CD14-positive monocyte (primary cell): ENCODE measurements at regions not wholly inside any gene's neighbourhood (a gene's known extent, or its start where the extent isn't known, plus 50 kb on each side); places are given as distances from the start of the nearest gene placed in this dataset.

Experiments
- DNase-seq, 3 donors: peaks; one replicate each; pipeline ENCODE4 v3.0.0-alpha.2; 2011 to 2022
- H2AFZ ChIP-seq: 2 replicates; pipeline ENCODE4 v1.6.0; 2012; ENCODE audit warnings: mild to moderate bottlenecking, low read depth, low read length, inconsistent platforms; ENCODE audit not compliant: insufficient read depth, poor library complexity, severe bottlenecking
- H3K27ac ChIP-seq, 2 donors: 1 replicate in 1 of 2; 2 replicates in 1 of 2; pipeline ENCODE4 v1.5.1; 2012 to 2013; ENCODE audit warnings: low read length in 2 of 2, control low read depth in 1 of 2, inconsistent platforms in 1 of 2, low read depth in 1 of 2, mild to moderate bottlenecking in 1 of 2
- H3K27me3 ChIP-seq, 2 donors: one replicate each; pipeline versions ENCODE4 v1.6.0 to v1.6.1; 2011 to 2013; ENCODE audit warnings: low read length in 2 of 2; ENCODE audit not compliant: control insufficient read depth in 2 of 2, insufficient read depth in 2 of 2
- H3K36me3 ChIP-seq, 2 donors: replicated peaks in 1 of 2; 1 replicate in 1 of 2; 2 replicates in 1 of 2; pipeline versions ENCODE4 v1.5.1 to v1.6.1; 2012 to 2013; ENCODE audit warnings: low read length in 2 of 2, control low read depth in 1 of 2, inconsistent platforms in 1 of 2, mild to moderate bottlenecking in 1 of 2; ENCODE audit not compliant: insufficient read depth in 2 of 2, control insufficient read depth in 1 of 2
- H3K4me1 ChIP-seq, 2 donors: 1 replicate in 1 of 2; 2 replicates in 1 of 2; pipeline versions ENCODE4 v1.5.1 to v1.6.1; 2012 to 2013; ENCODE audit warnings: low read length in 2 of 2, control low read depth in 1 of 2, inconsistent platforms in 1 of 2, mild to moderate bottlenecking in 1 of 2, moderate library complexity in 1 of 2; ENCODE audit not compliant: insufficient read depth in 2 of 2, control insufficient read depth in 1 of 2
- H3K4me2 ChIP-seq: replicated peaks from 2 replicates; pipeline ENCODE3; 2012; ENCODE audit warnings: low read length, moderate library complexity, mild to moderate bottlenecking; ENCODE audit not compliant: poor library complexity, severe bottlenecking; ENCODE audit errors: extremely low read depth
- H3K4me3 ChIP-seq, 3 experiments: fragments of 200-600 bp in 1 of 3; sonication (generic) in 1 of 3; replicated peaks in 1 of 3; 1 replicate in 2 of 3; 2 replicates in 1 of 3; pipeline ENCODE4 v1.5.1; 2011 to 2013; ENCODE audit warnings: low read length in 3 of 3, mild to moderate bottlenecking in 3 of 3, control low read depth in 2 of 3, low read depth in 2 of 3, inconsistent platforms in 1 of 3, moderate library complexity in 1 of 3
- H3K79me2 ChIP-seq: 2 replicates; pipeline ENCODE4 v1.6.0; 2012; ENCODE audit warnings: mild to moderate bottlenecking, control low read depth, inconsistent platforms, low read length, moderate library complexity; ENCODE audit not compliant: insufficient read depth
- H3K9ac ChIP-seq: 2 replicates; pipeline ENCODE4 v1.6.0; 2017; ENCODE audit warnings: low read length, mild to moderate bottlenecking; ENCODE audit not compliant: insufficient read depth, poor library complexity, severe bottlenecking
- H3K9me3 ChIP-seq, 2 donors: replicated peaks in 1 of 2; 1 replicate in 1 of 2; 2 replicates in 1 of 2; pipeline versions ENCODE4 v1.5.1 to v1.6.1; 2012 to 2013; ENCODE audit warnings: low read length in 2 of 2, control low read depth in 1 of 2; ENCODE audit not compliant: control insufficient read depth in 1 of 2, insufficient read depth in 1 of 2
- H4K20me1 ChIP-seq: 2 replicates; pipeline ENCODE4 v1.6.0; 2012; ENCODE audit warnings: mild to moderate bottlenecking, low read length, control low read depth, moderate library complexity; ENCODE audit not compliant: insufficient read depth
- H3K27ac Mint-ChIP-seq, 7 donors: one replicate each; pipeline ENCODE4 v1.8.0; 2020; ENCODE audit warnings: mild to moderate bottlenecking in 7 of 7, mixed read lengths in 7 of 7, moderate library complexity in 6 of 7, inconsistent platforms in 2 of 7
- H3K27me3 Mint-ChIP-seq, 3 donors: one replicate each; pipeline ENCODE4 v1.8.0; 2021 to 2022; ENCODE audit warnings: low read depth in 3 of 3, mild to moderate bottlenecking in 3 of 3, mixed read lengths in 3 of 3, moderate library complexity in 3 of 3, inconsistent platforms in 1 of 3
- H3K36me3 Mint-ChIP-seq, 2 donors: one replicate each; pipeline ENCODE4 v1.8.0; 2020; ENCODE audit warnings: mixed read lengths in 2 of 2, inconsistent platforms in 1 of 2, mild to moderate bottlenecking in 1 of 2
- H3K4me1 Mint-ChIP-seq: one replicate; pipeline ENCODE4 v1.8.0; 2020; ENCODE audit warnings: mild to moderate bottlenecking, mixed read lengths
- H3K4me3 Mint-ChIP-seq, 2 donors: one replicate each; pipeline ENCODE4 v1.8.0; 2020; ENCODE audit warnings: mild to moderate bottlenecking in 2 of 2, mixed read lengths in 2 of 2, moderate library complexity in 1 of 2
- H3K9me3 Mint-ChIP-seq, 7 donors: one replicate each; pipeline ENCODE4 v1.8.0; 2020 to 2022; ENCODE audit warnings: mixed read lengths in 7 of 7, mild to moderate bottlenecking in 6 of 7, moderate library complexity in 6 of 7, inconsistent platforms in 2 of 7
- WGBS: methylation state at CpG from one replicate; pipeline ENCODE4 v1.1.5; 2013; ENCODE audit warnings: missing lambda C conversion rate; ENCODE audit not compliant: insufficient coverage; 5-methylcytosine and 5-hydroxymethylcytosine counted together
- intact Hi-C, 2 donors: fragments of 100-400 bp; cut with micrococcal nuclease; formaldehyde crosslinking; loops; one replicate each; pipeline versions ENCODE4 v1.15.0 to v1.15.1; 2023
- TF ChIP-seq, protein P1 (sequence below): fragments of 200-600 bp; IDR thresholded peaks from one replicate; pipeline ENCODE4 v1.8.0; 2022; ENCODE audit warnings: antibody characterized with exemption, mild to moderate bottlenecking

DNA sequence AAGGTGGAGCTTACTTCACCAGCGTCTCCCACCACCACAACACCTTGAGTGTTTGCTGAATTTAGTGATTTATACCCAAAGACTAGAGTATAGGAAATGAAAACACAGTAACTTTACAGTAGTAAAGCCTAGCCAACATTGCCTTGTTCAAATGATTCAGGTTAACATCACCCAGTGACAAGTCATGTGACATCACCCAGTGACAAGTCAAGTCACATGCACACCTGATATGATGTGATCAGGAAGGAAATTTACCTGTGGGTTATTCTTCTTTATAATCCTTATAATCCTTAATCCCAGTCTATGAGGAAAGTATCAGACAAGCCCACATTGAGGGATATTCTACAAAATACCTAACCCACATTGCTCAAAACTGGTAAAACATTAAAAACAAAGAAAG is 545.6 kb upstream of the MEF2C start:
- TF ChIP-seq, protein P1, sequence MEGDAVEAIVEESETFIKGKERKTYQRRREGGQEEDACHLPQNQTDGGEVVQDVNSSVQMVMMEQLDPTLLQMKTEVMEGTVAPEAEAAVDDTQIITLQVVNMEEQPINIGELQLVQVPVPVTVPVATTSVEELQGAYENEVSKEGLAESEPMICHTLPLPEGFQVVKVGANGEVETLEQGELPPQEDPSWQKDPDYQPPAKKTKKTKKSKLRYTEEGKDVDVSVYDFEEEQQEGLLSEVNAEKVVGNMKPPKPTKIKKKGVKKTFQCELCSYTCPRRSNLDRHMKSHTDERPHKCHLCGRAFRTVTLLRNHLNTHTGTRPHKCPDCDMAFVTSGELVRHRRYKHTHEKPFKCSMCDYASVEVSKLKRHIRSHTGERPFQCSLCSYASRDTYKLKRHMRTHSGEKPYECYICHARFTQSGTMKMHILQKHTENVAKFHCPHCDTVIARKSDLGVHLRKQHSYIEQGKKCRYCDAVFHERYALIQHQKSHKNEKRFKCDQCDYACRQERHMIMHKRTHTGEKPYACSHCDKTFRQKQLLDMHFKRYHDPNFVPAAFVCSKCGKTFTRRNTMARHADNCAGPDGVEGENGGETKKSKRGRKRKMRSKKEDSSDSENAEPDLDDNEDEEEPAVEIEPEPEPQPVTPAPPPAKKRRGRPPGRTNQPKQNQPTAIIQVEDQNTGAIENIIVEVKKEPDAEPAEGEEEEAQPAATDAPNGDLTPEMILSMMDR: no peak
- WGBS: no CpG with 5 or more reads among the region's 1 CpG
- Histone ChIP-seq H4K20me1 (no peaks in the 10 kb centered on the region), H3K9ac (no peak overlapping the region), H3K9me3 (peaks cover 0 to 7% of the 10 kb centered on the region in 2 donors), H2AFZ (no peak overlapping the region), H3K4me2 (no peak overlapping the region), H3K79me2 (no peaks in the 10 kb centered on the region), H3K27ac (no peak overlapping the region), H3K4me1 (no peaks in the 10 kb centered on the region), H3K36me3 (no peaks in the 10 kb centered on the region), H3K4me3 (no peak overlapping the region), H3K27me3 (no peaks in the 10 kb centered on the region)
- Mint-ChIP-seq H3K9me3 (peaks cover 0 to 6% (median 4%) of the 10 kb centered on the region in 7 donors), H3K27me3 (no peaks in the 10 kb centered on the region), H3K27ac (no peak overlapping the region), H3K4me3 (no peak overlapping the region), H3K36me3 (peaks cover 0 to 2% of the 10 kb centered on the region in 2 donors), H3K4me1 (no peaks in the 10 kb centered on the region)
- DNase-seq: no peak
- intact Hi-C loops: no loop called here

DNA sequence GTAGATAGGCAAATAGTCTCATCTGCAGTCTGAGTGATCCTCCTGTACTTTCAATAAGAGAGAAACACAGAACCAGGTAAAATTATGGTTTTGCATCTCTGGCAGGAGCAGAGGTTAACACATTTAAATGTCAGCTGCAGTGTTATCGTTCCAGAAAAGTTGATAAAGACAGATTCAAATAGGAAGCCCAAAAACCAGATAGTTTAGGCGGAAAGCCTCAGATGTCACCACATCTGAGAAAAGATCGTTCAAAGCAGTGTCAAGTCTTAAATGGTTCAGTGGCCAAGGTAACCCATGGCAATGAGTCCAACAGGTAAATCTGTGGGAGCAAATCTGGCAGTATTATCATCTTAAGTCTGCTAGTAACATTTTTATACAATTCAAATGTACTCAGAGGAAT is 542.1 kb upstream of the MEF2C start:
- 100% methylated on average over 2 of the region's 3 CpGs for WGBS
- Mint-ChIP-seq H3K36me3 (peaks cover 0 to 4% of the 10 kb centered on the region in 2 donors), H3K27me3 (no peaks in the 10 kb centered on the region), H3K4me1 (peaks cover 13% of the 10 kb centered on the region), H3K4me3 (no peak overlapping the region), H3K27ac (no peak overlapping the region), H3K9me3 (peaks cover 2 to 11% (median 7%) of the 10 kb centered on the region in 7 donors)
- H3K36me3 ChIP-seq: no peaks in the 10 kb centered on the region
- no peaks in the 10 kb centered on the region for H3K27me3 ChIP-seq
- DNase-seq: no peak
- intact Hi-C loops: no loop called here
- H3K9me3 ChIP-seq: peaks cover 0 to 7% of the 10 kb centered on the region in 2 donors
- no peak overlapping the region for H2AFZ ChIP-seq
- H3K4me1 ChIP-seq: peaks cover 8 to 13% of the 10 kb centered on the region in 2 donors
- H4K20me1 ChIP-seq: no peaks in the 10 kb centered on the region
- no peak overlapping the region for H3K4me3 ChIP-seq
- TF ChIP-seq, protein P1: no peak
- no peak overlapping the region for H3K27ac ChIP-seq
- no peak overlapping the region for H3K9ac ChIP-seq
- no peaks in the 10 kb centered on the region for H3K79me2 ChIP-seq
- H3K4me2 ChIP-seq: no peak overlapping the region
